ENCODE measurements at regions not wholly inside any gene's neighbourhood (a gene's known extent, or its start where the extent isn't known, plus 50 kb on each side); places are given as distances from the start of the nearest gene placed in this dataset.
"Not testable (repeated sequence)": the region's sequence is repeated elsewhere in the genome, so short reads cannot be mapped to it uniquely, and the experiment has no call there.

DNA sequence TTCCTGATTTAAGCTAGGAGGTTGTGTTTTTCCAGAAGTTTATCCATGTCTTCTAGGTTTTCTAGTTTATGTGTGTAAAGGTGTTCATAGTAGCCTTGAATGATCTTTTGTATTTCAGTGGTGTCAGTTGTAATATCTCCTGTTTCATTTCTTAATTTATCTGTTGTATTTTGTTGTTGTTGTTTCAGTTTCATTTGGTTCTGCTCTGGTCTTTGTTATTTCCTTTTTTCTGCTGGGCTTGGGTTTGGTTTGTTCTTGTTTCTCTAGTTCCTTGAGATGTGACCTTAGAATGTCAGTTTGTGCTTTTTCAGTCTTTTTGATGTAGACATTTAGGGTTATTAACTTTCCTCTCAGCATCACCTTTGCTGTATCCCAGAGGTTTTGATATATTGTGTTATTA is 62.8 kb downstream of the SCP2D1 start:
- H3K27ac ChIP-seq (ENCODE audit: low read depth, low read length); H2AK5ac ChIP-seq (ENCODE audit: low read depth, low read length); H4K5ac ChIP-seq (ENCODE audit: insufficient read length, low read depth, low read length); H3K9me3 ChIP-seq (ENCODE audit: insufficient read depth in 2 of 2, low read depth in 1 of 2, low read length in 1 of 2); POLR2A ChIA-PET (ENCODE audit: partially characterized antibody); H3K9ac ChIP-seq (replicated peaks in 1 of 4; ENCODE audit: extremely low read depth in 1 of 4, low read depth in 3 of 4, low read length in 3 of 4); H2BK20ac ChIP-seq (ENCODE audit: low read length); H4K20me1 ChIP-seq (replicated peaks in 1 of 2; ENCODE audit: control insufficient read depth in 1 of 2, insufficient read depth in 2 of 2, low read length in 2 of 2); H3K79me2 ChIP-seq (ENCODE audit: control insufficient read depth in 1 of 2, insufficient read depth in 2 of 2, low read length in 2 of 2); H3K23ac ChIP-seq (ENCODE audit: insufficient read length); H3K4ac ChIP-seq (replicated peaks; ENCODE audit: insufficient read length, low read depth, low read length); H2AFZ ChIP-seq (ENCODE audit: low read length); H3K14ac ChIP-seq (ENCODE audit: insufficient read length); H2BK15ac ChIP-seq (ENCODE audit: low read length); FAIRE-seq; H2BK12ac ChIP-seq (ENCODE audit: low read depth, low read length); H3K27me3 ChIP-seq (replicated peaks in 1 of 4; ENCODE audit: control insufficient read depth in 3 of 4, extremely low read depth in 1 of 4, insufficient read depth in 3 of 4, low read length in 3 of 4); H2BK5ac ChIP-seq (ENCODE audit: low read depth, low read length); H4K91ac ChIP-seq (replicated peaks; ENCODE audit: insufficient read length, low read length); H3K56ac ChIP-seq (replicated peaks; ENCODE audit: insufficient read length, low read depth, low read length); H3K4me3 ChIP-seq (ENCODE audit: extremely low read depth in 1 of 4, insufficient read depth in 2 of 4, low read depth in 3 of 4, low read length in 4 of 4); DNase-seq (ENCODE audit: low read depth in 1 of 2, low spot score in 2 of 2); H4K8ac ChIP-seq (ENCODE audit: extremely low read depth, insufficient read depth, low read length); H3K4me2 ChIP-seq (ENCODE audit: insufficient read depth in 1 of 2, low read depth in 2 of 2, low read length in 2 of 2); H2BK120ac ChIP-seq (replicated peaks; ENCODE audit: low read depth, low read length); H3K18ac ChIP-seq (ENCODE audit: extremely low read depth, low read length); H3K23me2 ChIP-seq (ENCODE audit: low read depth, low read length); H3K79me1 ChIP-seq (ENCODE audit: low read depth, low read length); H3K4me1 ChIP-seq (replicated peaks in 1 of 4; ENCODE audit: control insufficient read depth in 3 of 4, insufficient read depth in 4 of 4, low read length in 3 of 4); H3K36me3 ChIP-seq (ENCODE audit: control insufficient read depth in 2 of 4, insufficient read depth in 4 of 4, low read length in 3 of 4): not testable (repeated sequence)
- CTCF ChIA-PET (ENCODE audit: partially characterized antibody) = interaction anchor here (0.6 kb wide), 1 partner anchor 140 kb away, joined by 3 read pairs; no protein-coding TSS in a partner anchor

Data from H1 (cell line).